Stimulated activated naive CD4-positive, alpha-beta T cell (primary cell): ENCODE measurements at regions not wholly inside any gene's neighbourhood (a gene's known extent, or its start where the extent isn't known, plus 50 kb on each side); places are given as distances from the start of the nearest gene placed in this dataset.

ENCODE experiments used
- DNase-seq, 6 experiments: peaks; one replicate each; lab custom pipeline; 2025; lab: John Stamatoyannopoulos, UW

DNA sequence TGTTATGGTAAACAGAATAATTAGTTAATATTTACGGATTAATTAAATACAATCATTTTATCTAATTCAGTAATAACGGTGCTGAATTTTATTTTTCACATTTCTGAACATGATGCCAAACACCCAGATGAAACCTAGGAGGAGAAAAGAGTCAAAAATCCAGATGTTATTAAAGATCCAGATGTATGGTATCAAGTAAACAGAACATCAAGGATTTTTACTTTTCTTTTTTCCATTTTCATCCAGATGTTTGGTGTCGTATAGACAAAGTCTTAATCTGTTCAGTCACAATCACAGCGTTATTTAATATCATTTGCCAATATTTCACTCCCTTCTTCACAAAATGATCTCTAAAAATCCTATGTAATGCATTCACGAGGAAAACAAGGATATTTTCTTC, 64.0 kb upstream of the NR2F2 start:
- DNase-seq = no peak

GRCh38 chr15:96267463-96267862, 63.0 kb upstream of the NR2F2 start:
- DNase-seq = no peak

DNA sequence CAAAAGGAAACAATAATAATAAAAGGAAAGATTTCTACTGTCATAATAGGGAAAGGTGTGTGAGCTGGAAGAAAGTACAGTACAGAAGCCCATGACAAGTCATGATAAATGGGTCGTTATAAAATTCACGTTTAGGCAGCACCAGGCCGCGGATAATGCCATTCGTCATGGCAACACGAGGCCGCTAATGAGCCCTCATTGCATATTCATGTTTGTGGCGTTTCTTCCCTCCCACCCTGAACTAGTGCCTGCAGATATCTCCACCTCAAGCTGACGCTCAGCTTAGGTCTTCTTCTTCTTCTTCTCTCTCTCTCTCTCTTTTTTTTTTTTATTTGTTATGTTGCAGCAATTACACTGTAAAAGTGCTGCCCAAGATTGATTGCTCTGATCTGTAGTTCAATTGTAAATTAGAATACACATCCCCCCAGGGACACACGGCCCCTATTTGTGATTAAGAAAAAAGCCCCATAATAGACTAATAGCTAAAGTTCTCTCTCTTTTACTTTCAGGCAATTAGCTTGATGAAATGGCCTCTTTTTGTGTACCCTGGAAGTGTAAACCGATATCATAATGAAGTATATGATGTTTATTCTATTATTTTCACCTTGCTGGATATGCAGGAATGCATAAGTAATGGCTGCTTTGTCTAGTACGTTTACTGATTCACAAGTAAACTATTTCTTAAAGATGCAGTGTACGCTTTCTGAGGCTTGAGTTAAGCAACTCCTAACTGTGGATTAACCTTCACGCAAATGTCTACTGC, 61.9 kb upstream of the NR2F2 start:
- DNase-seq = no peak

GRCh38 chr15:96270581-96271172, 59.8 kb upstream of the NR2F2 start:
- DNase-seq = no peak

DNA sequence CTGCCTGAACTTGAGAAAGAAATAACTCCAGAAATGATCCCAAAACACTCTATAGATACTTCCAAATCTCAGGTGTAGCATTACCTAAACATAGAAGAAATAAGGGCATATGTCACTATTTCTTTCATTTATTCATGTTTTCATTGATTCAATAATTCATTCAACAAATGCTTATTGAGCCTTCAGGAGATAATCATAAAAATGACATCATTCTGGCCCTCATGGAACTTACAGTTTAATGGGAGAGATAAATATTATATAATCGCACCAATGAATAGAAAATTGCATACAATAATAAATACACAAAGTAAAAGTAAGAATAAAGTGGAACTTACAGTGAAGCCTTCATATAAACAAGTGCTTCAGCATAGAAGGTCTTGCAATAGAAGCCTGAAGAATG, 58.1 kb upstream of the NR2F2 start:
- no peak for DNase-seq

- no peak for DNase-seq
Observed at GRCh38 chr15:96273317-96274086, 57.0 kb upstream of the NR2F2 start.

GRCh38 chr15:96274087-96274440, 56.4 kb upstream of the NR2F2 start:
- no peak for DNase-seq

- DNase-seq = no peak
Observed at GRCh38 chr15:96274698-96275097, 55.8 kb upstream of the NR2F2 start.

GRCh38 chr15:96276438-96277210, 53.9 kb upstream of the NR2F2 start:
- DNase-seq = no peak
